HG02759 (cell line): ENCODE measurements at regions not wholly inside any gene's neighbourhood (a gene's known extent, or its start where the extent isn't known, plus 50 kb on each side); places are given as distances from the start of the nearest gene placed in this dataset.
"Not testable (repeated sequence)": the region's sequence is repeated elsewhere in the genome, so short reads cannot be mapped to it uniquely, and the experiment has no call there.

ENCODE experiments used
- ATAC-seq: cut with Tn5 transposase; IDR thresholded peaks from one replicate; pipeline ENCODE4 v1.9.1; 2021; ENCODE audit warnings: mild to moderate bottlenecking, moderate library complexity; ENCODE audit not compliant: unreplicated experiment

DNA sequence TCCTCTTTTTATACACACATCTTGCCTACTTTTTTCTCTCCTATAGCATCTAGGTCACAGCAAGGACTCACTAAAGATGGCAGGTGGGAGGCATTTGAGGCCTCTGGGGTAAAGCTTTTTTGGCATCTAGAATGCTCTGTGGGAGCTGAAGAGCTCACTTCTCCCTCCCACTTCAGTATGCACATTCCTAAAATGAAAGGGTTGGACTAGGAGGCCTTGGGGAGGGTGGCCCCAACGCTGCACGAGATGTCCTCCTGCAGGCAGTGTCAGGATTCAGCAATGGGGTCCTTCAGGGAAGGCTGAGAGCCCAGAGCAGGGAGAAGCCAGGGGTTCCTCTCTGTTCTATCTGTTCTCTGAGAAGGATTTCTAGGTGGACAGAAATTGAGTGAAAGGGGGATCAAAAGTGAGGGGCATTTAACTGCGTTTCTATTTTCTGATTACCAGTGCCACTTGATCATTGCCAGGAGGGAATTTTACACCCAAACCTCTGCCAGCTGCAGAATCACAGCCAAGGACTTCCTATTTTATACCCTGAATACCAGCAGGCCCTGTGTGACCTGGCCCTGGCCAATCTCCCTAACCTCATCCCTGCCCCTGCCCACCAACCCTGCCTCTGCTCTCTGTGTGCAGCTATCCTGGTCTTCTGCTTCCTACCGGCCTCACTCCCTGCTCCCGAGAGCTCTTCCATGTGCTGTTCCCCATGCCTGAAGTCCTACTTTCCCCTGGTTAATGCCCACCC is 186.2 kb downstream of the CYP26B1 start:
- no peak for ATAC-seq

DNA sequence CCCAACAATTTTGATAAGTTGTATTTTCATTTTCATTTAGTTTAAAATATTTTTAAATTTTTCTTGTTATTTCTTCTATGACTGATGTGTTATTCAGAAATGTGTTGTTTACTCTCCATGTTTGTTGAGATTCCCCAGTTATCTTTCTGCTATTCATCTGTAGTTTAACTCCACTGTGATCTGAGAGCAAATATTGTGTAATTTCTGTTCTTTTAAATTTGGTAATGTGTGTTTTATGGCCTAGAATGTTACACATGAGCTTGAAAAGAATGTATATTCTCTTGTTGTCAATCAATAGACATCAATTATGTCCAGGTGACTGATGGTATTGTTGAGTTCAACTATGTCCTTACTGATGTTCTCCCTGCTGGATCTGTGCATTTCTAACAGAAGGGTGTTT is 188.2 kb downstream of the CYP26B1 start:
- ATAC-seq, result no peak

DNA sequence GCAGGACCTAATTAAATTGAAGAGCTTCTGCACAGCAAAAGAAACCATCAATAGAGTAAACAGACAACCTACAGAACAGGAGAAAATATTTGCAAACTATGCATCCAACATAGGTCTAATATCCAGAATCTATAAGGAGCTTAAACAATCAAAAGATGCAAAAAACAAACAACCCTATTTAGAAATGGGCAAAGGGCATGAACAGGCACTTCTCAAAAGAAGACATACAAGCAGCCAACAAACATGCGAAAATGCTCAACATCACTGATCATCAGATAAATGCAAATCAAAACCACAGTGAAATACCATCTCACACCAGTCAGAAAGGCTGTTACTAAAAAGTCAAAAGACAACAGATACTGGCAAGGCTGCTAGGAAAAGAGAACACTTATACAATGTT is 189.2 kb downstream of the CYP26B1 start:
- not testable (repeated sequence) for ATAC-seq

DNA sequence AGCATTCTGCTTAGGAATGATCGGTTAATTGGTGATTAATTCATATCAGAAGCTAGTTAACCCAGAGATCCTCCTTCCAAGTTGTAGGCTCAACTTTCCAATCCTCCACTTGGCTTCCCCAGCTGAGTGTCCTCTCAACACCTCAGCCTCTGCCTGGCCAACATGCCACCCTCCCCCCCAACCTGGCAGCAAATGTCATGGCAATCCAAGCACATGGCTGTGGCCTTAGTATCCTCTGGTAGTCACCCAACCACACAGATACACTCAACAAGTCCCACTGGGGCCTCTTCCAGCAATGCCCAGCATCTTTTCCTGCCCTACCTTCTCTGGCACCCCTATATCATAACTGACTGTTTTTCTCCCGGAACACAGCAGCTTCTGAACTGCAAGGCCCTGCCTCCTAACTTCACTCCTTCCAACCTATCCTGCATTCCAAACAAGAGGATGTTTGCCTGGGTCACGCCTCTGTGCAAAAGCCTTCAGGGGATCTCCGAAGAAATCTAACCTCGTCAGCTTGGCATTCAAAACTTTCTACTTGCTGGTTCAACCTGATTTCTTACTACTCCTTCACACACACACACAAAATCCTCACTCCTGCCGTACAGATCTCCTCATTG is 195.0 kb downstream of the CYP26B1 start:
- no peak for ATAC-seq

DNA sequence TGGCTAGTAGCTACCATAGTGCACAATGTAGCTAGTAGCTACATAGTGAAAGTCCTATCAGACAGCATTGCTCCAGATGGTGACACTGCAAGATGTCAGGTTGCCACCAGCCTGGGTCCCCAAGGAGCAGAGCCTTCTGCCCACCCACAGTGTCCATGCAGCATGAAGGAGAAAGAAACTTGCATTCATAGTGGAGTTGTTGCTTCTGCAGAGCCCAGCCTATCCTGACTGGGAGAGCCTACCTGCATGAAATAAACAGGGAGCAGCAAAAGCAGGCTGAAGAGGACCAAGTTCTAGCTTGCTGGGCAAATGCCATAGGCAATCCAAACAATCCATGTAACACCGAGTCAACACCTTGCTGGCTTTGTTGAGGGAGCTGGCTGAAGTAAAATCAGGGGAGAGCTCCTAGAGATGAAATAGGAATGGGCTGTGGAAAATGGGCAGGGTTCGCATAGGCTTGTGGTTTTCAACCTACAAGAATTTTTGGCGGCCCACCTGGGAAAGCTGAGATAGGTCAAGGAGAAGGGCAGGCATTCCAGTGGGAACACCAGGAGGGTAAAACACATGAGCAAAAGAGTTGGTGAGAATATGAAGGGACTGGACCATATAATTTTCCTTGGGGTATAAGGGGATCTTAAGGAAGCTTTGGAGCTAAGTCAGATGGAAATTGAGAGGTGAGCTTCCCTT is 195.8 kb downstream of the CYP26B1 start:
- no peak for ATAC-seq

DNA sequence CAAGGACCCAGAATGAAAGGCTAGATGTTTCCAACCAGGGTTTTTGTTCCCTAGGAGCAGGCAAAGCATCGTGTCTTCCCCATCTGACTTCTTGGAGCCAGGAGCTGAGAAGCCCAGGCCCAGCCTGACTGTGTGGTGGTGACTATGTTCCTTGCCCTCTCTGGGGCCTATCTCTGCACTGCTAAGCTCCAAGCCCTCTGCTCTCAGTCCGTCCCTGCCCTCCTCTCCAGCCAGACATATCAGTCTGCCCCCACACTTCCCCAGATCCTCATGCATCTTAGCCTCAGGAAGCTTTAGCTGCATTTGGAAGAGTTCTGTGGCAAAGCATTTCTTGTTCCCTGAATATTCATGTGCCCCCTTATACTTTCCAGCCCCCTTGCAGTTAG is 196.6 kb downstream of the CYP26B1 start:
- ATAC-seq, result no peak

DNA sequence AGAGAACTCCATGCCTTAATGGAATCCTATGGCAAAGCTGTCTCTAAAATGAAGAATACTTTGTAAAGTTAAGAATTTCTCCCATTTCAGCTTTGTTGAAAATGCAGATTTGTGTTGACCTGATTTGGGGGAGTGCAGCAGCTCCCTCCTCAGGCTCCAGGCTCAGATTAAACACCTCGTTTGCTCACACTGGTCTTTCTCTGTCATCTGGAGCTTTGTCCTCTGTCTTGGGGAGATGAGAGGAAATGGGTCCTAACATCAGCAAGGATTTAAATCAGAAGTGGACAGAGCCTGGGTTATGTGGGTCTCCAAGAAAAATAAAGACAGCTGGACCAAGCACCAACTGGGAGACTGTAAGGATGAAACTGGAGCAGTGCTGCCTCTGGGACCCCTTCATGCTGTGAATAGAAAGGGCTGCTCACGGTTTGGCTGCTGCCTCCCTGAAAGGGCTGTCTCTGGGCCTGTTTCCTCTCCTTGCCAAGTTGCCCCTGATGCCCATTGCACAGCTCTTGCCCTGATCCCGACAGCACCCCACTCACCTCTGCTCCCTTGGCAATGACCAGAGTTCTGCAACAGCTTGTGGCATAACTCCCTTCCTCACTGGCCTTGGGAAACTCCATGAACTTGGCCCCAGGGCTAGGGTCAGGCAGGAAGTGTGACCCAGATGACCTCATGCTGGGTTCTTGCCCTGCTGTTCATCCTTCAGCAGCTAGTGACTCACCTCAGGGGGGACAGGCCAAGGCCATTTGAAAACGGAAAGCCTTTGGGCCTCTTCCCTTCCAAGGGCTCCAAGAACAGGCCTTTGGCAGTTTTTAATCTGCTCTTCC is 197.2 kb downstream of the CYP26B1 start:
- ATAC-seq, result no peak

DNA sequence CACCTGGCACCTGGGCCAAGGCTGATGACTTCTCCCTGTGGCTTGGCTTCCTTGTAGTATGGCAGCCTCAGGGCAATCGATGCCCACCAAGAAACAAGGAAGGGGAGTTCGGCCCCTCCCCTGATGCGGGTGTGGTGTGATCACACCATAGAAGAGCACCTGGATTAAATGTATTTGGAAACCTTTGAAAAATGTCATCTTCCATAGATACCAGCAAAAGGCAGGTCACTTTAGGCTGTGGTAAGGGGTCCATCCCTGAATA is 198.2 kb downstream of the CYP26B1 start:
- no peak for ATAC-seq

DNA sequence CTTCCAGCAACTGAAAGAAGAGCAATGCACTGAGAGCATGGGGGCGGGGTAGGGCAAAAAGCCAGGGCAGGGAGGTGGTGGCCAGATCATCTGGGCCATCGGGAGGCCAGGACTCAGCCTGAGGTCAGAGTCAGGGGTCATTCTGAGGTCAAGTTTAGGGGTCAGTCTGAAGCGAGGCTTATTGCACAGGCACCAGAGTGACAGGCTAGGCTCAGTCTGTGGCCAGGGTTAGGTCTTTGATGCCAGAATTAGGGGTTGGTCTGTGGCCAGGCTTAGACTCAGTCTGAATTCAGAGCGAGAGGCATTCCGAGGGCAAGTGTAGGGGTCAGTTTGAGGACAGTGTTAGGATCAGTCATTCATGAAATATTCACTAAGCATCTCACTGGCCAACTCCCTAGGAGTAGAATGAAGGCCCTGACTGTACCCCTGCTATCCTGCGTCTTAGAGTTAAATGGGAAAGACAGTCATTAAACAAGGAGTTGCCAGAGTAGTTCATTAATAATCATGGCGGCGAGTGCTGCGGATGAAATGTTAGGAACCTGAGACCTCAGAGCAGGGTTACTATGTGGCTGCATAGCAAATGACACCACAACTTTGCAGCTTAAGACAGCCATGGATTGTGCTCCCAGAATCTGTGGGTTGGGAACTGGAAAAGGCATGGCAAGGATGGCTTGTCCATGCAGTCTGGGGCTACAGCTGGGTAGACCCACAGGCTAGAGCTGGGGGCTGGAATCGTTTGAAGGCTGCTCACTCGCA is 198.7 kb downstream of the CYP26B1 start:
- no peak for ATAC-seq

DNA sequence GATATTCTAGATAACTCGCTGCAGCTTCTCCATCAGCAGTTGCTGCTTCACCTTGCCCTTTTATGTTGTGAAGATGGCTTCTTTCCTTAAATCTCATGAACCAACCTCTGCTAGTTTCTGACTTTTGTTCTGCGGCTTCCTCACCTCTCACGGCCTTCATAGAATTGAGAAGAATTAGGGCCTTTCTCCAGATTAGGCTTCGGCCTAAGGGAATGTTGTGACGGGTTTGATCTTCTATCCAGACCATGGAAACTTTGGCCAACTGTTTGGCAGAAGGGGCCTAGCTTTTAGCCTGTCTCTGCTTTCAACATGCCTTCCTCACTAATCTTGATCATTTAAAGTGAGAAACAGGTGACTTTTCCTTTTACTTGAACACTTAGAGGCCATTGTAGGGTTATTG is 199.9 kb downstream of the CYP26B1 start:
- no peak for ATAC-seq

DNA sequence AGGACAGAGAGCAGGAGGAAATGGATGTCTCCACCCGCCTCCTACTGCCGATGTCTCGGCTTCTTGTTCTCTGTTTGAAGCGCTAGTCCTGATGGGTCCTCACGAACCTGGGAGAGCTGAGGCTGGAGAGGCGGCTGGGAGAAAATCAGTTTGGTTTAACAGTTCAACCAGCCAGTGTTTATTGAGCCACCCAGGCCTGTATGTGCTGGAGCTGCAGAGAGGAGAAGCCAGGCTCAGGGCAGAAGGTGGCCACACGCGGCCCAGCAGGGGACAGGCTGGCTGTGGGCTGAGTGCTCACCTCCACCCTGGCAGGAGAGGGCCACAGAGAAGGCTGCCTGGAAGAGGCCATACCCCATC is 202.1 kb downstream of the CYP26B1 start:
- ATAC-seq, result no peak

DNA sequence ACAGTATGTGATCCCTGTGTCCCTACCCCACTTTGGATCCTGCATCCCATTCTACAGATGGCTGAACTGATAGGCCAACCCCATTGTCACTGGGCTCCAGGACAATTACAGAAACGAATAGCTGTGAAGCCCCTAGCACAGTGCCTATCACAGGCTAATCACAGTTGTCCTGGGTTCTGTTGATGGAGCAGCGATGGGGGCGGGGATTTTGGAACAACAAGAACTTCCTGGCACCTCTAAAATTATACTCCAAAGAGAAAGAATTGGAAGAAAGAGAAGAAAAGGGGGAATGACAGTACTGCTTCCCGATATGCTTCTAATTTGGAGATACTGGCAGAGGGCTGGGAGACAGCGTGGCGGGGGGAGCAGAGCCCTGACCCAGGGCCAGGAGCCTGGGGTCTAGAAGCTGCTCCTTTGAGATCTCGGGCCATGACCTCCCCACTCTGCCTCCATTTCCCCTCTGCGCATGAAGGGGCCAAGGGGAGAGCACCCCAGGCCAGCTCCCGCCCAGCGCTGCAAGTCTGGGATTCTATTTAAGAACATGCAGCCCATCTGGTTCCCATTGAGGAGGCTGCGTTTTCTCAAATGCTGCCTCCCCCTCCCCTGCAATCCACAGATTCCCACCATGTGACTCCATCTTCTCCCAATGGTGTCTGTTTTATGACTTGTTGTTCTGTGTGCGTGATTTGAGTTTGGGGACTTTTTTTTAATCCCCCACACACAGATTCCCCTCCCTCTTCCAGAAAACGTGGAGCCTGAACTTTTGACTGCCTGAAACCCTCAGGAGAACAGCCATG is 202.7 kb downstream of the CYP26B1 start:
- no peak for ATAC-seq

DNA sequence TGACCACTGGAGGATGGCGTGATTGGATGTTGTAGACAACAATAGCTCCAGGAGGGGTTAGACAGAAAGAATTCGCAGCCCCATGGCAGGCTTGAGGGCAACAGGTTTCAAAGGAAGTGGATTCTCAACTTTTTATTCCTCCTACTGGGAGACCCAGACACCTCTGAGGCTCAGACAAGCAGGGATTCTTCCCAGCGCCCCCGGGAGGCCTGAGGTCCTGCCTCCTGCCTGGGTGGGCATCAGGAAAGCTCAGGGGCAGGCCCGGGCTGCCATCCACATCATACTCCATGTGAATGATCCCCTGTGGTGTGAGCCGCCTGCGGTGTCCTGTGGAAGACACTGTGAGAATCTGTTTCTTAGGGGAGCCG is 203.5 kb downstream of the CYP26B1 start:
- ATAC-seq, result no peak

DNA sequence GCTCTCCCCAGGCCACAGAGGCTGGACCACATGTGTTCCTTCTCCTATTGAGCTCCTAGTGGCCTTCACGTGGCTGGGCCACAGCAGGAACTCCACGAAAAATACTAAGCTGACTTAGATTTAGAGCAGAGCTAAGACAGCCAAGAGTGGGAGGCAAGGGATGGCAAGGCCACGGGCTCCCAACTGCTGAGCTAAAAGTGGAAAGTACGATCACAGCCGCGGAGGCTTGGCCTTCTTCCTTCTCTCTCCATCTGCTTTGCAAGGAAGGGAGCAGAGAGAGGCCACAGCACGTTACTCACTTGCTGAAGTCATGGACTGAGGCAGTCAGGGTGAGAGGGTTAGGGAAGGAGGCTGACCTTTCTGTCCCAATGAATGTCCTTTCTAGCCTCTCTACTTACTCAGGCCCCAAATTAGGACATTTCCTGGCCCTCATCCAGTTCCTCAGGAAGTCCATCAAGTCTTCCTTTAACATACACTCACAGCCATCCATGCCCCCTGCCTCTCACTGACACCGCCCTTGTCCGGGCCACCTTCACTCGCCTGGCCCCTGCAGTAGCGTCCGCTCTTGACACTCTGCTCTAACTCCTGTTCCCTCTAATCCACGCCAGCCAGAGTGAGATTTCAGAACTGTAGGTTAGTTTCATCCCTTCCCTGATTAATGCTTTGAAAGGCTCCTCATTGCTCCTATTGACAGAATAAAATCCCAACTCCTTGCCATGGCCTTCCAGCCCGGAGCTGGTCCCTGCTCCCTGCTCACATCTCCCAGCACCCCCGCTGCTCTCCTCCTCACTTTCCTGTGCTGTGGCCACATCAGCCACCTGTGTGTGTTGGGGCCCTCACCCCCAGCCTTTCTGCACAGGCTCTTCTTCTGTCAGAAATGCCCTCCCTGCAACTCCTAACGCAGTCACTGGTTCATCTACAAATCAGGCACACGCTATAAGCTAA is 204.2 kb downstream of the CYP26B1 start:
- no peak for ATAC-seq

DNA sequence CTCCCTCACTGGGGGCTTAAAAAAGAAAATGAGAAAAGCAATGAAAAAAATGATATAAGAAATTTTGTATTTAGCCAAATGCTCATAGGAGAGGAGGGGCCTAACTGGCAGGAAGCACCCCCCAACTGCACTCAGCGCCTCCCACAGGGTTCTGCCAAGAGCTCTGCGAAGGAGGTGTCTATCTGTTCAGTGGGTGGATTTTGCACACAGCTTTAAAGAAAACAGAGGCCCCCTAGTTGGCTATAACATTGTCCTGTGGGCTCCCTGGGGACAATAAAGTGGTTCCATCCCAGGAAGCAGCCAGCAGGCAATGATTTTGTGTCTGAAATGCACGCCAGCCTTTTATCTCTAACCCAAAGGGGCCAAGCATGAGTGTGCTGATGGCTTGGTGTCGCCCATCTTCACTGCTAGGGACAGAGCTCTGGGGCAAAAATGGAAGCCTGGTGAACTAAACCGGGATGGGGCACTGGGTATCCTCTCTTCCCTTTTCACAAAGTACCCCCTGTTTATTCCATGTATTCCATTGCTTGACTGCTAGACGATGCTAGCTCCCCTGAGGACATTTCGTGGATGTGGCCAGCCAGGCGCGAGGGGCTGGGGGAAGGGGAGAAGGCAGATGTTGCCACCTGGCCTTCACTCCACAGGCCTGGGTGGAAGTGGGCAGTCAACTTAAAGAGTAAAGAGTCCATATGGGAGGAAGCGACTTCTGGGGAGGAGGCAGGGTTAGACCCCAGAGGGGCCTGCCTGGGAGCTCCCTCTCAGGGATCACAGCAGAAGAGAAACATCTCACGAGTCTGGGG is 205.7 kb downstream of the CYP26B1 start:
- no peak for ATAC-seq

DNA sequence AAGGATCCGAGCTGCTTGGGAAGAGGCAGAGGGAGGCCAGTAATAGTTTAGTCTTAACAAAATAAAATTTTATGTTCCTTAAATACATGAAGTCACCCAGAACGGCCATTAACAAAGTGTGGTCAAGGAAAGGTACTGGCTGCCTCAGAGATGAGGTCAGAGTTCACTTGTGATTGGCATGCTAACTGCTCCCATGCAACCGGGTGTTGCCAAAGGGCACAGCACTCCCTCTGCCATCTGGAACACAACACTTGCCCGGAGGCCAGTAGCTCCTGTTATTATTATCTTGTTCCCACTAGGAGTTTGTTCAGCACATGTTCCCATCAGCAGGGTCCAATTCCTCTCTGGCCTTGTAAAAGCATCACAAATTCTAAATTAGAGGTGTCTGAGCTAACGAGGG is 207.0 kb downstream of the CYP26B1 start:
- no peak for ATAC-seq

DNA sequence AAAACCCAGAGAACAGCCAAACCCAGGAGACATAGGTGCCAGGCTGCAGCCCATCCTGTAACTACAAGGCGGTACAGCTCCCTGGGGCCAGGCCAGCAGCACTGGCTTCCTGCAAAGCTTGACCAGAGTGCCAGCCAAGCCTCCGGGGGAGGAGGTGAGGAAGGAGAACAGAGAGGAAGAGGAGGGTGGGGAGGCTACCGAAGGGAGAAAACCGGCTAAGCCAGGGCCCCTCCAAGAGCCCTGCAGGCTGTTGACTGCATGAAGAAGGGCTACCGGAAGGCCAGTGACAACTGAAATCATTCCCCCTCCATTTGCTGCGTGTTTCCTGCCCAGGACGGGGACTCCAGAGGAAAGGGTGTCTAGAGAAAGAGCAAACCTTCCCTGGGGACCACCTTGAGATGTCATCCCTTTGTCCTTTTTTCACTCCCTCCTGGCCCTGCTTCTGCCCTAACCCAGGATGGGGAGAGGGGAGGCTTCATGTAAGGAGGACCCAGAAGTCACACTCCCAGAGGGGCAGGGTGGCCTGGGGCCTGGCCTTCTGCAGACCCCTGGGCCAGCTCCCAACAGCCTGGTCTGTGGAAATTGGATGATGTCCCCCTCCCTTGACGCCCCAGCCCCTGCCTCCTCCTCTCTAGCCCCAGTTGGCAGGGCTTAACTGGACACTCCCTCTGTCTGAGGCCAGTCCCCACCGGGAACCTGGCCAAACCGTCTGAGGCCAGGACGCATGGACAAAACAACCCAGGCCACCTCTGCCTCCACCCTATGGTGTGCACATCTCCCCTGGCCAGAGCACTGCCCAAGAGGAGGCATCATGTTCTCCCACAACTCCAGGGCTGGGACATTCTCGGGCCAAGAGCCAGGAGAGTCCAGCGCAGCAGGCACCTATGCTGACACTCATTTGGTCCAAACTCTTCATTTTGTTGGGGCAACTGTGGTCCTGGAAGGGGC is 207.8 kb downstream of the CYP26B1 start:
- no peak for ATAC-seq
